ENCODE measurements at regions not wholly inside any gene's neighbourhood (a gene's known extent, or its start where the extent isn't known, plus 50 kb on each side); places are given as distances from the start of the nearest gene placed in this dataset. TPM values are rescaled to one million over a fixed set of nuclear protein-coding genes. Genes with fewer than 3 reads are reported as not detected.

Small RNA genes in the stretch of these regions (small RNA-seq; reads per million reads assigned to genes)
- gene MIR4771-1: not detected

Measured in Karpas-422 (cell line).